ENCODE measurements at regions not wholly inside any gene's neighbourhood (a gene's known extent, or its start where the extent isn't known, plus 50 kb on each side); places are given as distances from the start of the nearest gene placed in this dataset.
A peak's percentile ranks its signal among the peaks of the same experiment; 100 is the strongest.

DNA sequence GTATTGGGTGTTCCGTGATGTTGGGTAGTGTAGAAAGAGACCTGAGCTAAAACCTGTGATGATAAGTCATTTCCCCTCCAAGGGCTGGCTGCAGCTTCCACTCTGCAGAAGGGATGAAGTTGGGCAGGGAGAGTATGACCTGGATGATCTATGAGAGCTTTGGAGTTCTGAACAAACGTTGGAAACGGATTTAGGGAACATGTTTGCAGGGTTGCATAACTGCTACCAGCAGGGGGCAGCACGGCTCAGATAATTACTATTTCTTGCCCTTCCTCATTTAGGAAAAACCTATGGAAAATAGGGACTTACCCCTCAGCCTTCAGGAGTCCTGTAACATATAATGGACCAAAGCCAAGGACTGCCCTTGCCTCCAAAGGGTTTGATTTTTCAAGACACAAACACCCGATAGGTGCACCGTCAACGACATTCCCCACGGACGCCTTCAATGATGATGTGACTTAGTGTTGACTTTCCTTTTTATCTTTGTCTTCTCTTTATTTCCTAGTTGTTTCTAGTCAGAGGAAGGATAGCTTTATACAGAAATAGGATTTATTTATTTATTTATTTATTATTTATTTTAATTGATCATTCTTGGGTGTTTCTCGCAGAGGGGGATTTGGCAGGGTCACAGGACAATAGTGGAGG, 164.9 kb upstream of the SASH1 start:
- peak; percentile 52 for DNase-seq
- Histone ChIP-seq H3K4me1 (no peaks in the 10 kb centered on the region), H3K9me3 (no peaks in the 10 kb centered on the region), H3K4me3 (ENCODE audit: low read depth, low read length) (no peak overlapping the region), H3K36me3 (no peaks in the 10 kb centered on the region), H3K27me3 (no peaks in the 10 kb centered on the region)
- TF ChIP-seq, protein P1, sequence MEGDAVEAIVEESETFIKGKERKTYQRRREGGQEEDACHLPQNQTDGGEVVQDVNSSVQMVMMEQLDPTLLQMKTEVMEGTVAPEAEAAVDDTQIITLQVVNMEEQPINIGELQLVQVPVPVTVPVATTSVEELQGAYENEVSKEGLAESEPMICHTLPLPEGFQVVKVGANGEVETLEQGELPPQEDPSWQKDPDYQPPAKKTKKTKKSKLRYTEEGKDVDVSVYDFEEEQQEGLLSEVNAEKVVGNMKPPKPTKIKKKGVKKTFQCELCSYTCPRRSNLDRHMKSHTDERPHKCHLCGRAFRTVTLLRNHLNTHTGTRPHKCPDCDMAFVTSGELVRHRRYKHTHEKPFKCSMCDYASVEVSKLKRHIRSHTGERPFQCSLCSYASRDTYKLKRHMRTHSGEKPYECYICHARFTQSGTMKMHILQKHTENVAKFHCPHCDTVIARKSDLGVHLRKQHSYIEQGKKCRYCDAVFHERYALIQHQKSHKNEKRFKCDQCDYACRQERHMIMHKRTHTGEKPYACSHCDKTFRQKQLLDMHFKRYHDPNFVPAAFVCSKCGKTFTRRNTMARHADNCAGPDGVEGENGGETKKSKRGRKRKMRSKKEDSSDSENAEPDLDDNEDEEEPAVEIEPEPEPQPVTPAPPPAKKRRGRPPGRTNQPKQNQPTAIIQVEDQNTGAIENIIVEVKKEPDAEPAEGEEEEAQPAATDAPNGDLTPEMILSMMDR (IDR thresholded peaks at IDR 0.05; ENCODE audit: low read depth, low read length): peak; percentile 65

- DNase-seq: peak; percentile 29
- Histone ChIP-seq H3K36me3 (no peaks in the 10 kb centered on the region), H3K27me3 (no peaks in the 10 kb centered on the region), H3K4me1 (no peaks in the 10 kb centered on the region), H3K4me3 (ENCODE audit: low read depth, low read length) (no peak overlapping the region), H3K9me3 (no peaks in the 10 kb centered on the region)
- TF ChIP-seq, protein P1 (IDR thresholded peaks at IDR 0.05; ENCODE audit: low read depth, low read length): peak; percentile 58
Measured at GRCh38 chr6:148179786-148180185, 162.9 kb upstream of the SASH1 start.

GRCh38 chr6:148182378-148182777, 160.3 kb upstream of the SASH1 start:
- Histone ChIP-seq H3K36me3 (no peaks in the 10 kb centered on the region), H3K27me3 (no peaks in the 10 kb centered on the region), H3K9me3 (no peaks in the 10 kb centered on the region), H3K4me1 (no peaks in the 10 kb centered on the region), H3K4me3 (ENCODE audit: low read depth, low read length) (no peak overlapping the region)
- TF ChIP-seq, protein P1 (IDR thresholded peaks at IDR 0.05; ENCODE audit: low read depth, low read length): no peak
- no peak for DNase-seq

DNA sequence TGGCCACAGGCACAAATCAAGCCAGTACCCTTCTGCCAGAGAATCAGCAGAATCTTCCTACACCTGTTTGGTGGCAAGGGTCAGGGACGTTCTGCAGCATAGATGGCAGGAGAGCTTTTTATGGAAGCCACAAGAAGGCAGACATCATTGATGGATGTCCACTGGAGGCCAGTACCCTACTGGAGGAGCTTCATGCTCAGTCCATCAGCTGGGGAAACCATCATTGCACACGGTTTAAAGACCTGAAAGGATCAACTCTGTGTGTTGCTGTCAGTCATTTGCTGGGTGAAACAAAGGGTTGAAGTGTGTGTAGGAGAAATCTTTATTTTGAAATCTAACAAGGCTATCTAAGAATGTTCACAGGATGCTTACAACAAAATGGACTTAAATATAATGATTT, 158.9 kb upstream of the SASH1 start:
- H3K9me3 ChIP-seq: no peaks in the 10 kb centered on the region
- H3K4me1 ChIP-seq: no peaks in the 10 kb centered on the region
- no peaks in the 10 kb centered on the region for H3K27me3 ChIP-seq
- no peak overlapping the region for H3K4me3 ChIP-seq (ENCODE audit: low read depth, low read length)
- no peaks in the 10 kb centered on the region for H3K36me3 ChIP-seq
- no peak for DNase-seq
- TF ChIP-seq, protein P1 (IDR thresholded peaks at IDR 0.05; ENCODE audit: low read depth, low read length): no peak

- no peaks in the 10 kb centered on the region for H3K9me3 ChIP-seq
- TF ChIP-seq, protein P1 (IDR thresholded peaks at IDR 0.05; ENCODE audit: low read depth, low read length): no peak
- no peak for DNase-seq
- no peaks in the 10 kb centered on the region for H3K27me3 ChIP-seq
- H3K4me1 ChIP-seq: no peaks in the 10 kb centered on the region
- no peaks in the 10 kb centered on the region for H3K36me3 ChIP-seq
- no peak overlapping the region for H3K4me3 ChIP-seq (ENCODE audit: low read depth, low read length)
Measured at GRCh38 chr6:148186916-148187315, 155.7 kb upstream of the SASH1 start.

GRCh38 chr6:148192310-148192709, 150.3 kb upstream of the SASH1 start:
- H3K4me1 ChIP-seq: no peaks in the 10 kb centered on the region
- no peaks in the 10 kb centered on the region for H3K36me3 ChIP-seq
- no peaks in the 10 kb centered on the region for H3K27me3 ChIP-seq
- TF ChIP-seq, protein P1 (IDR thresholded peaks at IDR 0.05; ENCODE audit: low read depth, low read length): no peak
- DNase-seq: no peak
- no peak overlapping the region for H3K4me3 ChIP-seq (ENCODE audit: low read depth, low read length)
- H3K9me3 ChIP-seq: no peaks in the 10 kb centered on the region

Measured in BE2C (cell line).